Progenitor cell of endocrine pancreas (in vitro differentiated cells): ENCODE measurements at regions not wholly inside any gene's neighbourhood (a gene's known extent, or its start where the extent isn't known, plus 50 kb on each side); places are given as distances from the start of the nearest gene placed in this dataset.

ENCODE experiments used
- DNase-seq: peaks from one replicate; pipeline ENCODE4 v3.0.0; 2021; ENCODE audit warnings: low spot score; ENCODE audit not compliant: unreplicated experiment
- H3K27ac Mint-ChIP-seq: 2 replicates; pipeline ENCODE4 v1.8.0; 2021; ENCODE audit warnings: mild to moderate bottlenecking, moderate library complexity, mixed read lengths
- H3K27me3 Mint-ChIP-seq: 2 replicates; pipeline ENCODE4 v1.8.0; 2021; ENCODE audit warnings: mixed read lengths
- H3K36me3 Mint-ChIP-seq: 2 replicates; pipeline ENCODE4 v1.8.0; 2022; ENCODE audit warnings: mixed read lengths; ENCODE audit not compliant: insufficient read depth
- H3K4me1 Mint-ChIP-seq: 2 replicates; pipeline ENCODE4 v1.8.0; 2021; ENCODE audit warnings: low read depth, mixed read lengths
- H3K4me3 Mint-ChIP-seq: 2 replicates; pipeline ENCODE4 v1.8.0; 2021; ENCODE audit warnings: low read depth, mild to moderate bottlenecking, moderate library complexity, mixed read lengths
- H3K9me3 Mint-ChIP-seq: 2 replicates; pipeline ENCODE4 v1.8.0; 2021; ENCODE audit warnings: low read depth, mixed read lengths
- CTCF ChIP-seq: fragments of 200-600 bp; sonication (generic); IDR thresholded peaks from one replicate; pipeline ENCODE4 v1.5.0; 2021; ENCODE audit warnings: antibody characterized with exemption, mild to moderate bottlenecking; ENCODE audit not compliant: unreplicated experiment

GRCh38 chr6:115854866-115855665, 205.6 kb downstream of the FRK start:
- Mint-ChIP-seq H3K36me3 (peaks cover 6% of the 10 kb centered on the region), H3K27ac (no peak overlapping the region), H3K4me1 (no peaks in the 10 kb centered on the region), H3K4me3 (no peak overlapping the region), H3K9me3 (peaks cover 40% of the 10 kb centered on the region), H3K27me3 (no peaks in the 10 kb centered on the region)
- no peak for DNase-seq
- TF ChIP-seq CTCF: no peak

- no peak overlapping the region for H3K27ac Mint-ChIP-seq
- no peaks in the 10 kb centered on the region for H3K36me3 Mint-ChIP-seq
- no peak overlapping the region for H3K4me3 Mint-ChIP-seq
- H3K4me1 Mint-ChIP-seq: no peaks in the 10 kb centered on the region
- no peaks in the 10 kb centered on the region for H3K27me3 Mint-ChIP-seq
- DNase-seq: no peak
- no peak for TF ChIP-seq CTCF
- H3K9me3 Mint-ChIP-seq: no peaks in the 10 kb centered on the region
These were observed 213.0 kb downstream of the FRK start for GRCh38 chr6:115847671-115848070.

GRCh38 chr6:115843945-115844344, 216.7 kb downstream of the FRK start:
- H3K9me3 Mint-ChIP-seq: no peaks in the 10 kb centered on the region
- no peaks in the 10 kb centered on the region for H3K36me3 Mint-ChIP-seq
- H3K4me3 Mint-ChIP-seq: no peak overlapping the region
- no peak for TF ChIP-seq CTCF
- no peak overlapping the region for H3K27ac Mint-ChIP-seq
- no peak for DNase-seq
- no peaks in the 10 kb centered on the region for H3K27me3 Mint-ChIP-seq
- H3K4me1 Mint-ChIP-seq: no peaks in the 10 kb centered on the region

- no peak overlapping the region for H3K4me3 Mint-ChIP-seq
- TF ChIP-seq CTCF: no peak
- no peaks in the 10 kb centered on the region for H3K36me3 Mint-ChIP-seq
- peaks cover 1% of the 10 kb centered on the region for H3K9me3 Mint-ChIP-seq
- no peak for DNase-seq
- H3K27ac Mint-ChIP-seq: no peak overlapping the region
- H3K4me1 Mint-ChIP-seq: no peaks in the 10 kb centered on the region
- no peaks in the 10 kb centered on the region for H3K27me3 Mint-ChIP-seq
These were observed 218.4 kb downstream of the FRK start for GRCh38 chr6:115842338-115842737.

GRCh38 chr6:115839583-115840181, 221.0 kb downstream of the FRK start:
- H3K36me3 Mint-ChIP-seq: no peaks in the 10 kb centered on the region
- peaks cover 10% of the 10 kb centered on the region for H3K9me3 Mint-ChIP-seq
- no peak for TF ChIP-seq CTCF
- DNase-seq: no peak
- H3K27ac Mint-ChIP-seq: no peak overlapping the region
- no peaks in the 10 kb centered on the region for H3K27me3 Mint-ChIP-seq
- no peak overlapping the region for H3K4me3 Mint-ChIP-seq
- no peaks in the 10 kb centered on the region for H3K4me1 Mint-ChIP-seq
